Fibroblast of lung (primary cell): ENCODE measurements at regions not wholly inside any gene's neighbourhood (a gene's known extent, or its start where the extent isn't known, plus 50 kb on each side); places are given as distances from the start of the nearest gene placed in this dataset.

Experiments
- DNase-seq, 2 donors: peaks; one replicate each; pipeline versions ENCODE4 v3.0.0 to v3.0.0-alpha.2; 2010; ENCODE audit warnings: low read depth in 2 of 2
- H2AFZ ChIP-seq: 2 replicates; pipeline ENCODE4 v1.5.1; 2012; ENCODE audit warnings: low read length, control low read depth, inconsistent platforms
- H3K27ac ChIP-seq: 2 replicates; pipeline ENCODE4 v1.5.1; 2011; ENCODE audit warnings: low read length, control low read depth; ENCODE audit not compliant: insufficient read depth
- H3K27me3 ChIP-seq: 2 replicates; pipeline ENCODE4 v1.5.1; 2011; ENCODE audit warnings: mild to moderate bottlenecking, low read length; ENCODE audit not compliant: control insufficient read depth, insufficient read depth
- H3K36me3 ChIP-seq: 2 replicates; pipeline ENCODE4 v1.5.1; 2011; ENCODE audit warnings: low read length; ENCODE audit not compliant: control insufficient read depth, insufficient read depth
- H3K4me1 ChIP-seq: 2 replicates; pipeline ENCODE4 v1.5.1; 2011; ENCODE audit warnings: low read length; ENCODE audit not compliant: control insufficient read depth, insufficient read depth; ENCODE audit errors: extremely low read depth
- H3K4me2 ChIP-seq: 2 replicates; pipeline ENCODE4 v1.5.1; 2011; ENCODE audit warnings: low read length, control low read depth; ENCODE audit not compliant: insufficient read depth; ENCODE audit errors: extremely low read depth
- H3K4me3 ChIP-seq, 4 experiments: fragments of 200-600 bp in 1 of 4; sonication (generic) in 1 of 4; replicated peaks in 1 of 4; 2 replicates each; pipeline ENCODE4 v1.5.1; 2011 to 2016; ENCODE audit warnings: low read length in 4 of 4, low read depth in 3 of 4, mild to moderate bottlenecking in 3 of 4, control low read depth in 2 of 4, inconsistent platforms in 1 of 4, mixed read lengths in 1 of 4; ENCODE audit not compliant: insufficient read depth in 1 of 4; ENCODE audit errors: control extremely low read depth in 1 of 4
- H3K79me2 ChIP-seq: 2 replicates; pipeline ENCODE4 v1.5.1; 2012; ENCODE audit warnings: mild to moderate bottlenecking, low read length, inconsistent platforms; ENCODE audit not compliant: control insufficient read depth, insufficient read depth
- H3K9ac ChIP-seq: 2 replicates; pipeline ENCODE4 v1.5.1; 2011; ENCODE audit warnings: mild to moderate bottlenecking, low read length, control low read depth; ENCODE audit not compliant: insufficient read depth
- H3K9me3 ChIP-seq: 2 replicates; pipeline ENCODE4 v1.5.1; 2012; ENCODE audit warnings: low read depth, low read length; ENCODE audit not compliant: control insufficient read depth, insufficient read depth
- H4K20me1 ChIP-seq: 2 replicates; pipeline ENCODE4 v1.5.1; 2011; ENCODE audit warnings: low read length; ENCODE audit not compliant: control insufficient read depth, insufficient read depth; ENCODE audit errors: extremely low read depth
- EZH2 ChIP-seq: IDR thresholded peaks from 2 replicates; pipeline ENCODE4 v1.5.1; 2012; ENCODE audit warnings: low read length, control low read depth, mild to moderate bottlenecking; ENCODE audit errors: missing control alignments
- TF ChIP-seq, protein P1 (sequence below), 2 donors: IDR thresholded peaks in 1 of 2; conservative IDR thresholded peaks in 1 of 2; 1 replicate in 1 of 2; 2 replicates in 1 of 2; pipeline ENCODE4 v1.5.1; 2011 to 2012; ENCODE audit warnings: low read length in 2 of 2, control low read depth in 1 of 2, inconsistent platforms in 1 of 2, low read depth in 1 of 2, mild to moderate bottlenecking in 1 of 2

DNA sequence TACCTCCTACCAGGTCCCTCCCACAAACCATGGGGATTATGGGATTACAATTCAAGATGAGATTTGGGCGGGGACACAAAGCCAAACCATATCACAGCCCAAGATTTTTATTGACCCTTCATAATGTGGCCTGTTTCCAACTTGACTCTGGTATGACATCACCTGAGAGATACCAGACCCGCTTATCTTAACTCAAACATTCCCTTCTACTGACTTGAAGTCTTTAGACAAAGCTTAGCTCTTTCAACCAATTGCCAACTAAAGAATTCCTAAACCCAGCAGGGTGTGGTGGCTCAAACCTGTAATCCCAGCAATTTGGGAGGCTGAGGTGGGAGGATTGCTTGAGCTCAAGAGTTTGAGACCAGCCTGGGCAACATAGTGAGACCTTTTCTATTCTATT, 67.9 kb downstream of the CLRN3 start:
- H3K4me2 ChIP-seq: no peak overlapping the region
- TF ChIP-seq, protein P1, sequence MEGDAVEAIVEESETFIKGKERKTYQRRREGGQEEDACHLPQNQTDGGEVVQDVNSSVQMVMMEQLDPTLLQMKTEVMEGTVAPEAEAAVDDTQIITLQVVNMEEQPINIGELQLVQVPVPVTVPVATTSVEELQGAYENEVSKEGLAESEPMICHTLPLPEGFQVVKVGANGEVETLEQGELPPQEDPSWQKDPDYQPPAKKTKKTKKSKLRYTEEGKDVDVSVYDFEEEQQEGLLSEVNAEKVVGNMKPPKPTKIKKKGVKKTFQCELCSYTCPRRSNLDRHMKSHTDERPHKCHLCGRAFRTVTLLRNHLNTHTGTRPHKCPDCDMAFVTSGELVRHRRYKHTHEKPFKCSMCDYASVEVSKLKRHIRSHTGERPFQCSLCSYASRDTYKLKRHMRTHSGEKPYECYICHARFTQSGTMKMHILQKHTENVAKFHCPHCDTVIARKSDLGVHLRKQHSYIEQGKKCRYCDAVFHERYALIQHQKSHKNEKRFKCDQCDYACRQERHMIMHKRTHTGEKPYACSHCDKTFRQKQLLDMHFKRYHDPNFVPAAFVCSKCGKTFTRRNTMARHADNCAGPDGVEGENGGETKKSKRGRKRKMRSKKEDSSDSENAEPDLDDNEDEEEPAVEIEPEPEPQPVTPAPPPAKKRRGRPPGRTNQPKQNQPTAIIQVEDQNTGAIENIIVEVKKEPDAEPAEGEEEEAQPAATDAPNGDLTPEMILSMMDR (conservative IDR thresholded peaks at IDR 0.05 in 1 of 2, IDR thresholded peaks at IDR 0.05 in 1 of 2; ENCODE audit: low read depth in 1 of 2, low read length in 2 of 2): no peak
- no peak for TF ChIP-seq EZH2
- H3K9me3 ChIP-seq: no peaks in the 10 kb centered on the region

DNA sequence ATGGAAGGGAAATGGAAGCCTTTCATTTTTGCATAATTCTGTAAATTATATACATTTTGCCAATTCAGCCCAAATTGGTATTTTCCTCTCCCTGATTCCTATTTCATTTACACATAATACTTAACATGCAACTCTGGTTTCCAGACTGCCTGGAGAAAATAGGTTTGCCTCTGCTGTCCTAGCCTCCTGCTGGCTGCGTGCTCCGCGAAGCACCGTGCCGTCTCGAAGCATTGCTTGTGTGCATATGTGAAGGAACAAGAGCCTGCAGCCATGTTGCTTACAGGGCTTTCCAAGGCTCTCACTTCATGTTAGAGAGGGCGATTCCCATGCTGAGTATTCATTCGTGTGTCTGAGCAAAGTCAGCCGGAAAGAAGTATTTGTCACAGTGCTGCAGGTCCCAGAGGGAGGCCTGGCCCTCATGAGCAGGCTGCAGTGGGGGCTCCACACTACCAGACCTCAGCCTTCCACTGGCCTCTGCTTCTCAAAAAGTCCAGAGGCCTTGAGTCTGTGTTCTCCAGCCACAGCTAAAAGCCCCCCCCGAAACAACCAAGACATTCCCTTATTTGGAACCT, 66.5 kb downstream of the CLRN3 start:
- H3K9me3 ChIP-seq: no peaks in the 10 kb centered on the region
- no peaks in the 10 kb centered on the region for H3K36me3 ChIP-seq
- no peaks in the 10 kb centered on the region for H3K79me2 ChIP-seq
- H3K9ac ChIP-seq: no peak overlapping the region
- H3K27me3 ChIP-seq: no peaks in the 10 kb centered on the region
- no peaks in the 10 kb centered on the region for H3K4me1 ChIP-seq
- no peak overlapping the region for H3K27ac ChIP-seq
- TF ChIP-seq, protein P1 (conservative IDR thresholded peaks at IDR 0.05 in 1 of 2, IDR thresholded peaks at IDR 0.05 in 1 of 2; ENCODE audit: low read depth in 1 of 2, low read length in 2 of 2): no peak
- TF ChIP-seq EZH2: no peak
- no peak overlapping the region for H3K4me2 ChIP-seq
- no peak overlapping the region for H2AFZ ChIP-seq
- H3K4me3 ChIP-seq: no peak overlapping the region
- DNase-seq: no peak
- H4K20me1 ChIP-seq: no peaks in the 10 kb centered on the region

More for the DNA sequence above, 67.9 kb downstream of the CLRN3 start:
- Histone ChIP-seq H2AFZ (no peak overlapping the region), H3K36me3 (no peaks in the 10 kb centered on the region), H3K4me1 (no peaks in the 10 kb centered on the region), H4K20me1 (no peaks in the 10 kb centered on the region), H3K27me3 (no peaks in the 10 kb centered on the region), H3K4me3 (no peak overlapping the region), H3K27ac (no peak overlapping the region), H3K9ac (no peak overlapping the region), H3K79me2 (no peaks in the 10 kb centered on the region)
- no peak for DNase-seq

DNA sequence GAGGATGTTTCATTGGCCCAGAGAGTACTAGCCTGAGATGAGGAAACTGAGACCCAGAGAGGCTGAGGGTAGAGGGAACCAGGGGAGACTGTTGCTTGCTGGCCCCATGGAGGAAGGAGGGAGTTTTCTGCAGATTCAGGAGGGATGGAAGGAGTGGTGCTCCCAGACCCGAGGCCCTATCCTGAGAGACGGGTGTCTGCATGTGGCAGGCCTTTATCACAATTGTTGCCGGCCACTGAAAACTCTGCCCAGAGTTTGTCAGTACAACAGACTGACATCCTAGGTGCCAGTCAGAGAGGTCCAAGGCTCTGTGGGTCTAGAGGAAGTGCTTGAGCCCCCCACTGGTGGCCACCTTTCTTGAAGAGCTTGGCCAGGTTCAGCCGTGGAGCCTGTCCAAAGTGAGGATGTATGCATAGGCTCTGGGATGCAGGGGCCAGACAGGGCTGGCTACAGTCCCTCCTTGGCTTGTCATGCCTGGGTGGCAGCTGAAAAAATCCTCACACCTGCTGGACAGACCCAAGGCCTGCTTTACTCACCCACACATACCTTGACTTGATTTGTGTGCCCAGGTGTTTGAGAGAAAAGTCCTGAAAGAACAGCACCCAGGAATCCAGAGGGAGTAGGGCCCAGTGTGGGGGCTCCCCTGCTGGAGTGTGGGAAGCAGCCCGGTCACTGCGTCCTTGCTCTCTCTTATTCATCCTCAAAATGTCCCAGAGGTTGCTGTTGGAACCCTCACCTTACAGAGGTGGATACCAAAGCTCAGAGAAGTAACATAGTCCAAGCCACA, 65.2 kb downstream of the CLRN3 start:
- Histone ChIP-seq H3K36me3 (no peaks in the 10 kb centered on the region), H4K20me1 (no peaks in the 10 kb centered on the region), H3K9ac (no peak overlapping the region), H3K27me3 (no peaks in the 10 kb centered on the region), H3K4me2 (no peak overlapping the region), H3K79me2 (no peaks in the 10 kb centered on the region), H2AFZ (no peak overlapping the region), H3K4me1 (no peaks in the 10 kb centered on the region), H3K27ac (no peak overlapping the region), H3K4me3 (no peak overlapping the region), H3K9me3 (no peaks in the 10 kb centered on the region)
- TF ChIP-seq, protein P1 (conservative IDR thresholded peaks at IDR 0.05 in 1 of 2, IDR thresholded peaks at IDR 0.05 in 1 of 2; ENCODE audit: low read depth in 1 of 2, low read length in 2 of 2): no peak
- TF ChIP-seq EZH2: no peak
- DNase-seq: no peak
